B cell (primary cell): ENCODE measurements at regions not wholly inside any gene's neighbourhood (a gene's known extent, or its start where the extent isn't known, plus 50 kb on each side); places are given as distances from the start of the nearest gene placed in this dataset.

ENCODE experiments used
- ATAC-seq: fragments of 200-7000 bp; cut with Tn5 transposase; one replicate; pipeline ENCODE4 v1.10.0; 2021; ENCODE audit warnings: low read depth, mild to moderate bottlenecking, moderate number of reproducible peaks, moderate library complexity
- CTCF ChIA-PET: fragments of 350-600 bp; sonication (Branson Sonifier 250); formaldehyde crosslinking; loops from one replicate; lab custom pipeline; 2021; ENCODE audit warnings: antibody characterized with exemption, inconsistent platforms; lab: Charles Lee
- POLR2A ChIA-PET: fragments of 350-600 bp; sonication (Branson Sonifier 250); formaldehyde crosslinking; loops from one replicate; lab custom pipeline; 2021; ENCODE audit warnings: antibody characterized with exemption; lab: Charles Lee
- DNase-seq: peaks from one replicate; pipeline ENCODE4 v3.0.0; 2013
- H2AFZ ChIP-seq: 2 replicates; pipeline ENCODE4 v1.6.1; 2012; ENCODE audit warnings: mild to moderate bottlenecking, low read depth, low read length; ENCODE audit not compliant: insufficient read depth, poor library complexity, severe bottlenecking
- H3K27ac ChIP-seq, 2 donors: 1 replicate in 1 of 2; 2 replicates in 1 of 2; pipeline ENCODE4 v1.5.1; 2012 to 2013; ENCODE audit warnings: low read length in 2 of 2, mild to moderate bottlenecking in 2 of 2, moderate library complexity in 1 of 2
- H3K27me3 ChIP-seq, 4 experiments: fragments of 200-600 bp in 1 of 4; sonication (generic) in 1 of 4; replicated peaks in 1 of 4; 1 replicate in 2 of 4; 2 replicates in 2 of 4; pipeline versions ENCODE4 v1.6.1 to v1.7.0; 2013 to 2016; ENCODE audit warnings: low read length in 3 of 4, mild to moderate bottlenecking in 2 of 4, mixed read lengths in 1 of 4, moderate library complexity in 1 of 4; ENCODE audit not compliant: insufficient read depth in 4 of 4, control insufficient read depth in 3 of 4; ENCODE audit errors: control extremely low read depth in 1 of 4
- H3K36me3 ChIP-seq, 2 experiments: replicated peaks in 1 of 2; 1 replicate in 1 of 2; 2 replicates in 1 of 2; pipeline versions ENCODE4 v1.6.1 to v1.7.1; 2013; ENCODE audit warnings: low read length in 1 of 2; ENCODE audit not compliant: insufficient read depth in 2 of 2, control insufficient read depth in 1 of 2; ENCODE audit errors: control extremely low read depth in 1 of 2, extremely low read depth in 1 of 2
- H3K4me1 ChIP-seq, 2 donors: fragments of 200-600 bp in 1 of 2; sonication (generic) in 1 of 2; 1 replicate in 1 of 2; 2 replicates in 1 of 2; pipeline versions ENCODE4 v1.5.1 to v1.6.1; 2013 to 2017; ENCODE audit warnings: low read length in 2 of 2; ENCODE audit not compliant: control insufficient read depth in 2 of 2, insufficient read depth in 2 of 2
- H3K4me2 ChIP-seq: replicated peaks from 2 replicates; pipeline ENCODE3; 2012; ENCODE audit warnings: mild to moderate bottlenecking, low read depth, low read length; ENCODE audit not compliant: poor library complexity, severe bottlenecking
- H3K4me3 ChIP-seq, 5 experiments: fragments of 200-600 bp in 1 of 5; sonication (generic) in 1 of 5; 1 replicate in 3 of 5; 2 replicates in 2 of 5; pipeline versions ENCODE4 v1.5.1 to v1.7.0; 2011 to 2016; ENCODE audit warnings: low read length in 4 of 5, mild to moderate bottlenecking in 4 of 5, low read depth in 2 of 5, control low read depth in 1 of 5, moderate library complexity in 1 of 5; ENCODE audit not compliant: insufficient read depth in 1 of 5; ENCODE audit errors: control extremely low read depth in 1 of 5, extremely low read depth in 1 of 5
- H3K79me2 ChIP-seq: fragments of 200-600 bp; sonication (generic); one replicate; pipeline ENCODE4 v1.6.0; 2016; ENCODE audit warnings: low read length; ENCODE audit not compliant: control insufficient read depth, insufficient read depth
- H3K9ac ChIP-seq: fragments of 200-600 bp; sonication (generic); 2 replicates; pipeline ENCODE4 v1.6.1; 2017; ENCODE audit warnings: mild to moderate bottlenecking, low read length, moderate library complexity
- H3K9me3 ChIP-seq, 3 donors: one replicate each; pipeline versions ENCODE4 v1.6.1 to v1.7.1; 2013; ENCODE audit warnings: low read length in 2 of 3; ENCODE audit not compliant: control insufficient read depth in 2 of 3, insufficient read depth in 1 of 3; ENCODE audit errors: control extremely low read depth in 1 of 3
- H4K20me1 ChIP-seq: 2 replicates; pipeline ENCODE4 v1.6.0; 2012; ENCODE audit warnings: mild to moderate bottlenecking, low read length; ENCODE audit not compliant: insufficient read depth, control insufficient read depth, poor library complexity, severe bottlenecking
- H3K27ac Mint-ChIP-seq: one replicate; pipeline ENCODE4 v1.8.0; 2021; ENCODE audit warnings: mixed read lengths
- H3K27me3 Mint-ChIP-seq: one replicate; pipeline ENCODE4 v1.8.0; 2021; ENCODE audit warnings: mixed read lengths
- H3K4me1 Mint-ChIP-seq: one replicate; pipeline ENCODE4 v1.8.0; 2021; ENCODE audit warnings: mixed read lengths
- H3K4me3 Mint-ChIP-seq: one replicate; pipeline ENCODE4 v1.8.0; 2021; ENCODE audit warnings: mixed read lengths
- H3K9me3 Mint-ChIP-seq: one replicate; pipeline ENCODE4 v1.8.0; 2022; ENCODE audit warnings: mixed read lengths; ENCODE audit not compliant: insufficient read depth
- EZH2 ChIP-seq: IDR thresholded peaks from 2 replicates; pipeline ENCODE4 v1.6.1; 2012; ENCODE audit warnings: borderline replicate concordance, low read depth, mild to moderate bottlenecking, moderate library complexity, low read length; ENCODE audit not compliant: insufficient read depth, poor library complexity, severe bottlenecking
- WGBS: methylation state at CpG from one replicate; pipeline ENCODE4 v1.1.5; 2013; ENCODE audit warnings: missing lambda C conversion rate; ENCODE audit not compliant: insufficient coverage; 5-methylcytosine and 5-hydroxymethylcytosine counted together
- intact Hi-C: fragments of 100-400 bp; cut with micrococcal nuclease; formaldehyde crosslinking; loops from one replicate; pipeline ENCODE4 v1.10.0; 2022
- TF ChIP-seq, protein P1 (sequence below): fragments of 200-600 bp; IDR thresholded peaks from one replicate; pipeline ENCODE4 v1.8.0; 2022; ENCODE audit warnings: antibody characterized with exemption, mild to moderate bottlenecking

DNA sequence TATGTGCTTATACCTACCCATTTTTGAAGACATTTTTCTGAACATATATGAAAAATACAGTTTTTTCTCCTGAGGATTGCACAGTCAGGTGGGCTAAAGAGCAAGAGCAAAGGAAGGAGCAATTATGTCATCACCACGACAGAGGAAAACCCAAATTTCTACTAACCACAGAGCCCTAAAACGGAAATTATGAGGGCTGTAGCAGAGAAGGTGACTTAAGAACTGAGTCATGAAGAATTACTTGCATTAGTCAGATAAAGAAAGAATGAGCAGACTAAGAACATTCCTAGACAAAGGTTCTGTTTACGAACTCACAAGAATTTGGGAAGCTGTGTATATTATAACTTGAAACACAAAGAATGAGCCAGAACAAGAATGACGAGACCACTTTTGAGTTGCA lies 974.4 kb downstream of the NXPH1 start:
- ATAC-seq, result no peak
- H3K9me3 Mint-ChIP-seq, result no peaks in the 10 kb centered on the region
- no peaks in the 10 kb centered on the region for H3K36me3 ChIP-seq
- H3K9me3 ChIP-seq, result peaks cover 0 to under 1% (median 0%) of the 10 kb centered on the region in 3 donors
- no peaks in the 10 kb centered on the region for H3K27me3 ChIP-seq
- no peak for DNase-seq
- H3K27ac Mint-ChIP-seq, result no peak overlapping the region
- no peak overlapping the region for H2AFZ ChIP-seq
- H3K79me2 ChIP-seq, result no peaks in the 10 kb centered on the region
- H3K4me1 ChIP-seq, result no peaks in the 10 kb centered on the region
- H3K9ac ChIP-seq, result no peak overlapping the region
- no peaks in the 10 kb centered on the region for H3K27me3 Mint-ChIP-seq
- H3K27ac ChIP-seq, result no peak overlapping the region
- H3K4me3 Mint-ChIP-seq, result no peak overlapping the region
- no CpG with 5 or more reads among the region's 4 CpGs for WGBS
- H3K4me2 ChIP-seq, result no peak overlapping the region
- TF ChIP-seq EZH2, result no peak
- TF ChIP-seq, protein P1, sequence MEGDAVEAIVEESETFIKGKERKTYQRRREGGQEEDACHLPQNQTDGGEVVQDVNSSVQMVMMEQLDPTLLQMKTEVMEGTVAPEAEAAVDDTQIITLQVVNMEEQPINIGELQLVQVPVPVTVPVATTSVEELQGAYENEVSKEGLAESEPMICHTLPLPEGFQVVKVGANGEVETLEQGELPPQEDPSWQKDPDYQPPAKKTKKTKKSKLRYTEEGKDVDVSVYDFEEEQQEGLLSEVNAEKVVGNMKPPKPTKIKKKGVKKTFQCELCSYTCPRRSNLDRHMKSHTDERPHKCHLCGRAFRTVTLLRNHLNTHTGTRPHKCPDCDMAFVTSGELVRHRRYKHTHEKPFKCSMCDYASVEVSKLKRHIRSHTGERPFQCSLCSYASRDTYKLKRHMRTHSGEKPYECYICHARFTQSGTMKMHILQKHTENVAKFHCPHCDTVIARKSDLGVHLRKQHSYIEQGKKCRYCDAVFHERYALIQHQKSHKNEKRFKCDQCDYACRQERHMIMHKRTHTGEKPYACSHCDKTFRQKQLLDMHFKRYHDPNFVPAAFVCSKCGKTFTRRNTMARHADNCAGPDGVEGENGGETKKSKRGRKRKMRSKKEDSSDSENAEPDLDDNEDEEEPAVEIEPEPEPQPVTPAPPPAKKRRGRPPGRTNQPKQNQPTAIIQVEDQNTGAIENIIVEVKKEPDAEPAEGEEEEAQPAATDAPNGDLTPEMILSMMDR, result no peak
- H3K4me1 Mint-ChIP-seq, result no peaks in the 10 kb centered on the region
- ChIA-PET CTCF (no interaction called here), POLR2A (no interaction called here)
- intact Hi-C loops, result no loop called here
- H4K20me1 ChIP-seq, result no peaks in the 10 kb centered on the region
- H3K4me3 ChIP-seq, result no peak overlapping the region

DNA sequence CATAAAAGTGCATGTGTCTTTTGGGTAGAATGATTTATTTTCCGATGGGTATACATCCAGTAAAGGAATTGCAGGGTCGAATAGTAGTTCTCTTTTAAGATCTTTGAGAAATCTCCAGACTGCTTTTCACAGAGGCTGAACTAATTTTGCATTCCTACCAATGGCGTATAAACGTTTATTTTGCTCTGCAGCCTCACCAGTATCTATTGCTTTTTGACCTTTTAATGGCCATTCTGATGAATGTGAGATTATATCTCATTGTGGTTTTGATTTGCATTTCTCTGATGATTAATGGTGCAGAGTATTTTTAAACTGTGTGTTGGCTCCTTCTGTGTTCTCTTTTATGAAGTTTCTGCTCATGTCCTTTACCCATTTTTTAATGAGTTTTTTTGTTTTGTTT lies 1020.1 kb downstream of the NXPH1 start:
- intact Hi-C loops, result no loop called here
- Histone ChIP-seq H3K36me3 (no peaks in the 10 kb centered on the region), H3K4me3 (no peak overlapping the region), H3K4me2 (no peak overlapping the region), H3K27me3 (no peaks in the 10 kb centered on the region), H3K9me3 (no peaks in the 10 kb centered on the region), H2AFZ (no peak overlapping the region), H3K27ac (no peak overlapping the region), H3K4me1 (no peaks in the 10 kb centered on the region), H3K79me2 (no peaks in the 10 kb centered on the region), H3K9ac (no peak overlapping the region), H4K20me1 (no peaks in the 10 kb centered on the region)
- no peaks in the 10 kb centered on the region for H3K4me1 Mint-ChIP-seq
- H3K9me3 Mint-ChIP-seq, result peaks cover 3% of the 10 kb centered on the region
- CTCF ChIA-PET, result no interaction called here
- WGBS, result 90% methylated on average over 2 of the region's 4 CpGs
- H3K27ac Mint-ChIP-seq, result no peak overlapping the region
- H3K4me3 Mint-ChIP-seq, result no peak overlapping the region
- TF ChIP-seq, protein P1, result no peak
- TF ChIP-seq EZH2, result no peak
- no peak for DNase-seq
- ATAC-seq, result no peak
- POLR2A ChIA-PET, result no interaction called here
- no peaks in the 10 kb centered on the region for H3K27me3 Mint-ChIP-seq
